ENCODE measurements at regions not wholly inside any gene's neighbourhood (a gene's known extent, or its start where the extent isn't known, plus 50 kb on each side); places are given as distances from the start of the nearest gene placed in this dataset.

DNA sequence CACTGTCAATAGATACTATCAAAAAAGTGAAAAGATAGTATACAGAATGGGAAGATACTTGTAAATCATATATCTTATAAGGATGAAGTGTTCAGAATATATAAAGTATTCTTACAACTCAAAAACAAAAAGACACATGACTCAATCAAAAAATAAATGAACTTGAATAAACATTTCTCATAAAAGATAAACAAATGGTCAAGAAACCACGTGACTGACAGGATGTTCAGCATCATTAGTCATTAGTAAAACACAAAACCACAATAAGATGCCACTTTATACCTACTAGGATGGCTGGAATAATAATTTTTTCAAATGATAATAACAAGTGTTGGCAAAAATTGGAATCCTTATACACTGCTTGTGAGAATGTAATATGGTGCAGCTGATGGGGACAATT is 729.1 kb upstream of the HS3ST5 start:
- H3K4me2 ChIP-seq (ENCODE audit: low read length), result no peak overlapping the region
- no peaks in the 10 kb centered on the region for H3F3A ChIP-seq (ENCODE audit: insufficient read depth, low read length)
- H3K9ac ChIP-seq (ENCODE audit: low read length), result no peak overlapping the region
- H3K9me2 ChIP-seq (ENCODE audit: low read depth, low read length), result no peaks in the 10 kb centered on the region
- no peaks in the 10 kb centered on the region for H3K79me2 ChIP-seq (ENCODE audit: insufficient read depth, low read length)
- H2AFZ ChIP-seq (ENCODE audit: low read length), result no peak overlapping the region
- H3K4me1 ChIP-seq (ENCODE audit: insufficient read depth, low read length, severe bottlenecking), result no peaks in the 10 kb centered on the region
- H4K20me1 ChIP-seq (ENCODE audit: insufficient read depth, low read length), result no peaks in the 10 kb centered on the region
- no peaks in the 10 kb centered on the region for H3K36me3 ChIP-seq (ENCODE audit: insufficient read depth, low read length)
- H3K27ac ChIP-seq (ENCODE audit: low read depth, low read length, poor library complexity, severe bottlenecking), result no peak overlapping the region
- H3K9me3 ChIP-seq (ENCODE audit: low read length), result no peaks in the 10 kb centered on the region
- TF ChIP-seq EZH2 (IDR thresholded peaks at IDR 0.05; ENCODE audit: borderline replicate concordance, low read length), result no peak
- TF ChIP-seq, protein P1, sequence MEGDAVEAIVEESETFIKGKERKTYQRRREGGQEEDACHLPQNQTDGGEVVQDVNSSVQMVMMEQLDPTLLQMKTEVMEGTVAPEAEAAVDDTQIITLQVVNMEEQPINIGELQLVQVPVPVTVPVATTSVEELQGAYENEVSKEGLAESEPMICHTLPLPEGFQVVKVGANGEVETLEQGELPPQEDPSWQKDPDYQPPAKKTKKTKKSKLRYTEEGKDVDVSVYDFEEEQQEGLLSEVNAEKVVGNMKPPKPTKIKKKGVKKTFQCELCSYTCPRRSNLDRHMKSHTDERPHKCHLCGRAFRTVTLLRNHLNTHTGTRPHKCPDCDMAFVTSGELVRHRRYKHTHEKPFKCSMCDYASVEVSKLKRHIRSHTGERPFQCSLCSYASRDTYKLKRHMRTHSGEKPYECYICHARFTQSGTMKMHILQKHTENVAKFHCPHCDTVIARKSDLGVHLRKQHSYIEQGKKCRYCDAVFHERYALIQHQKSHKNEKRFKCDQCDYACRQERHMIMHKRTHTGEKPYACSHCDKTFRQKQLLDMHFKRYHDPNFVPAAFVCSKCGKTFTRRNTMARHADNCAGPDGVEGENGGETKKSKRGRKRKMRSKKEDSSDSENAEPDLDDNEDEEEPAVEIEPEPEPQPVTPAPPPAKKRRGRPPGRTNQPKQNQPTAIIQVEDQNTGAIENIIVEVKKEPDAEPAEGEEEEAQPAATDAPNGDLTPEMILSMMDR (IDR thresholded peaks at IDR 0.05; ENCODE audit: low read length), result no peak
- H3K4me3 ChIP-seq (ENCODE audit: low read depth, low read length, poor library complexity, severe bottlenecking), result no peak overlapping the region
- no peaks in the 10 kb centered on the region for H3K27me3 ChIP-seq (ENCODE audit: insufficient read depth, low read length)

DNA sequence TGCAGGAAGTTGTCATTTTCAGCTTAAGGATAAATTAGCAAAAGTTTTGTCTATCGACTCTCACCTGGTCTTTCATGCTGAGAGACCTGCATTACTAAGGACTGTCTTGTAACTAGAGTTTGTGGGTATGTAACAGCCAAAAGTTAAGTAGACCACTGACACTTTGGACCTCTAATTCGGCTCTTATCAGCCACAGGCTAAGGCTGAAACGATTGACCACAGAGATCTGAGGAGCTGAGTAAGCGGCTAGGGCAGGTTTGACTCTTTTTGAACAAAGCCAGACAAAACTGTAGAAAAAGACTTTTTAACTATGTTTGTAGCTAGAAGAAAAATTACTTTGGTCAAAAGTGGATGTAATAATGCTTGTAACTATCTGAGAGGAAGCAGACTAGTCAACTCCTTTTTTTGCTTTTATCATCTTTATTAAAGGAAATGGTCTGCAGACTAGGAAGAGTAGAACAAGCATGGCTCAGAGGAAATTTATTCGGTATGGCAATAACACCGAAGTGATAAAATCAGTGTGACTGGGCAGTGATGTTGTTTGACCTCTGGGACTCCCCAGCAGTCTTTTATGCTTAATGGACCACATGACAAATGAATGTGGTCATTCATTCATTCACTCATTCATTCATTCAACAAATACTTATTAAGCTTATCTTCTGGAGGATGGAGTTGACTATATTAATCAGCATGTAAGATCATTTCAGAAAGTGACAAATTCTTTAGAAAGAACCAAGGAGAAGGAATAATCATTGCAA is 725.0 kb upstream of the HS3ST5 start:
- H2AFZ ChIP-seq (ENCODE audit: low read length), result no peak overlapping the region
- no peak for TF ChIP-seq EZH2 (IDR thresholded peaks at IDR 0.05; ENCODE audit: borderline replicate concordance, low read length)
- TF ChIP-seq, protein P1 (IDR thresholded peaks at IDR 0.05; ENCODE audit: low read length), result no peak

DNA sequence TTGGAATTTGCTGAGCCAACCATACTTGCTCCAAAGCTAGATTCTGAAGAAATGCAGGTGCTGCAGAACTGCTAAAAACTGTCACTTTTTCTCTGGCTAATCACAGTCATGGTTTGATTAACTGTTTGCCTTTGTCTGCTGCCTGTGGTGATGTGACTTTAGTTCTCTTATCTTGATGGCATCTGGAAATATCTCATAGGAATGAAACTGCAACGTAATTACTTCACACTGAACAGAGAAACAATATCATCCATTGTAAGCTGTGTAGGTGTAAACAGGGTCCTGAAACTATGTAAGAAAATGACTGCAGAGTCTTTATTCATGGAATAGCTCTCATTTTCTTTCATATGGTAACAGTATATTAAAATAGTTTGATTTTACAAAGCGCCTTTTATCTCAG is 721.9 kb upstream of the HS3ST5 start:
- H3K36me3 ChIP-seq (ENCODE audit: insufficient read depth, low read length), result no peaks in the 10 kb centered on the region
- no peaks in the 10 kb centered on the region for H3K4me1 ChIP-seq (ENCODE audit: insufficient read depth, low read length, severe bottlenecking)
- H3K27me3 ChIP-seq (ENCODE audit: insufficient read depth, low read length), result no peaks in the 10 kb centered on the region
- H3K4me3 ChIP-seq (ENCODE audit: low read depth, low read length, poor library complexity, severe bottlenecking), result no peak overlapping the region
- H2AFZ ChIP-seq (ENCODE audit: low read length), result no peak overlapping the region
- no peaks in the 10 kb centered on the region for H3K79me2 ChIP-seq (ENCODE audit: insufficient read depth, low read length)
- no peaks in the 10 kb centered on the region for H3K9me2 ChIP-seq (ENCODE audit: low read depth, low read length)
- no peak overlapping the region for H3K27ac ChIP-seq (ENCODE audit: low read depth, low read length, poor library complexity, severe bottlenecking)
- H4K20me1 ChIP-seq (ENCODE audit: insufficient read depth, low read length), result no peaks in the 10 kb centered on the region
- no peaks in the 10 kb centered on the region for H3K9me3 ChIP-seq (ENCODE audit: low read length)
- H3K9ac ChIP-seq (ENCODE audit: low read length), result no peak overlapping the region
- H3K4me2 ChIP-seq (ENCODE audit: low read length), result no peak overlapping the region
- TF ChIP-seq, protein P1 (IDR thresholded peaks at IDR 0.05; ENCODE audit: low read length), result no peak
- no peak for TF ChIP-seq EZH2 (IDR thresholded peaks at IDR 0.05; ENCODE audit: borderline replicate concordance, low read length)
- no peaks in the 10 kb centered on the region for H3F3A ChIP-seq (ENCODE audit: insufficient read depth, low read length)

More for the DNA sequence above, 725.0 kb upstream of the HS3ST5 start:
- Histone ChIP-seq H4K20me1 (ENCODE audit: insufficient read depth, low read length) (no peaks in the 10 kb centered on the region), H3K4me2 (ENCODE audit: low read length) (no peak overlapping the region), H3K4me3 (ENCODE audit: low read depth, low read length, poor library complexity, severe bottlenecking) (no peak overlapping the region), H3K79me2 (ENCODE audit: insufficient read depth, low read length) (no peaks in the 10 kb centered on the region), H3K9me2 (ENCODE audit: low read depth, low read length) (no peaks in the 10 kb centered on the region), H3K9me3 (ENCODE audit: low read length) (no peaks in the 10 kb centered on the region), H3K27ac (ENCODE audit: low read depth, low read length, poor library complexity, severe bottlenecking) (no peak overlapping the region), H3K36me3 (ENCODE audit: insufficient read depth, low read length) (no peaks in the 10 kb centered on the region), H3K9ac (ENCODE audit: low read length) (no peak overlapping the region), H3F3A (ENCODE audit: insufficient read depth, low read length) (no peaks in the 10 kb centered on the region), H3K4me1 (ENCODE audit: insufficient read depth, low read length, severe bottlenecking) (no peaks in the 10 kb centered on the region), H3K27me3 (ENCODE audit: insufficient read depth, low read length) (no peaks in the 10 kb centered on the region)

Measured in OCI-LY1 (cell line).